ENCODE measurements at regions not wholly inside any gene's neighbourhood (a gene's known extent, or its start where the extent isn't known, plus 50 kb on each side); places are given as distances from the start of the nearest gene placed in this dataset.

DNA sequence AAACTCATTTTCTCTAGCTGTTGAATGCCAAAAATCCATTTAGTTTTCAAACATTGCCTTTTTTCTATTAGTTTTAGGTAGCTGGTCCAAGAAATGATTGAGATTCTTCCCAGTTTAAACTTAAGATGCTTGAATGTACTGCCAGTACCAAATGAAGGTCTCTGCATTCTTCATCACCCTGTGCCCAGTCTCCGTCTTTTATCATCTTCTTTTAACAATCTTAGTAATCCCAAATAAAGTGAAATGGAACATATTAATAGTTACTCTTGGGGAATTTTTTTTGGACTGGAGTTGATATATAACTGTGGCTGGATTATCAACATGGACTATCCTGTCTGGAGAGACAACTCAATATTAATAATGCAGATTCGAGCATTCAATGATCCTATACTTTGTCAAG, 54.1 kb upstream of the PCED1B start:
- Mint-ChIP-seq H3K4me1 (ENCODE audit: low read depth) (peaks cover 5% of the 10 kb centered on the region), H3K4me3 (no peak overlapping the region), H3K27me3 (peaks cover 15% of the 10 kb centered on the region), H3K9me3 (no peaks in the 10 kb centered on the region), H3K36me3 (ENCODE audit: low read depth) (no peaks in the 10 kb centered on the region), H3K27ac (no peak overlapping the region)
- no peak overlapping the region for H3K4me3 ChIP-seq (ENCODE audit: low read length)
- H3K27me3 ChIP-seq (ENCODE audit: control insufficient read depth in 1 of 2, insufficient read depth in 2 of 2, low read length in 2 of 2) = no peaks in the 10 kb centered on the region
- no peak overlapping the region for H3K27ac ChIP-seq (ENCODE audit: low read depth in 1 of 2, low read length in 2 of 2)
- TF ChIP-seq, protein P1, sequence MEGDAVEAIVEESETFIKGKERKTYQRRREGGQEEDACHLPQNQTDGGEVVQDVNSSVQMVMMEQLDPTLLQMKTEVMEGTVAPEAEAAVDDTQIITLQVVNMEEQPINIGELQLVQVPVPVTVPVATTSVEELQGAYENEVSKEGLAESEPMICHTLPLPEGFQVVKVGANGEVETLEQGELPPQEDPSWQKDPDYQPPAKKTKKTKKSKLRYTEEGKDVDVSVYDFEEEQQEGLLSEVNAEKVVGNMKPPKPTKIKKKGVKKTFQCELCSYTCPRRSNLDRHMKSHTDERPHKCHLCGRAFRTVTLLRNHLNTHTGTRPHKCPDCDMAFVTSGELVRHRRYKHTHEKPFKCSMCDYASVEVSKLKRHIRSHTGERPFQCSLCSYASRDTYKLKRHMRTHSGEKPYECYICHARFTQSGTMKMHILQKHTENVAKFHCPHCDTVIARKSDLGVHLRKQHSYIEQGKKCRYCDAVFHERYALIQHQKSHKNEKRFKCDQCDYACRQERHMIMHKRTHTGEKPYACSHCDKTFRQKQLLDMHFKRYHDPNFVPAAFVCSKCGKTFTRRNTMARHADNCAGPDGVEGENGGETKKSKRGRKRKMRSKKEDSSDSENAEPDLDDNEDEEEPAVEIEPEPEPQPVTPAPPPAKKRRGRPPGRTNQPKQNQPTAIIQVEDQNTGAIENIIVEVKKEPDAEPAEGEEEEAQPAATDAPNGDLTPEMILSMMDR (IDR thresholded peaks at IDR 0.05) = no peak
- DNase-seq (no peak), ATAC-seq (ENCODE audit: poor library complexity) (no peak)
- CTCF ChIA-PET = no interaction called here
- intact Hi-C loops (cut with DNase I, micrococcal nuclease) = no loop called here
- H3K4me1 ChIP-seq (ENCODE audit: insufficient read depth, low read length) = no peaks in the 10 kb centered on the region
- POLR2A ChIA-PET = no interaction called here
- H3K36me3 ChIP-seq (ENCODE audit: insufficient read depth, low read length) = no peaks in the 10 kb centered on the region
- H3K9me3 ChIP-seq (ENCODE audit: control insufficient read depth in 1 of 2, insufficient read depth in 1 of 2, low read length in 2 of 2) = no peaks in the 10 kb centered on the region

DNA sequence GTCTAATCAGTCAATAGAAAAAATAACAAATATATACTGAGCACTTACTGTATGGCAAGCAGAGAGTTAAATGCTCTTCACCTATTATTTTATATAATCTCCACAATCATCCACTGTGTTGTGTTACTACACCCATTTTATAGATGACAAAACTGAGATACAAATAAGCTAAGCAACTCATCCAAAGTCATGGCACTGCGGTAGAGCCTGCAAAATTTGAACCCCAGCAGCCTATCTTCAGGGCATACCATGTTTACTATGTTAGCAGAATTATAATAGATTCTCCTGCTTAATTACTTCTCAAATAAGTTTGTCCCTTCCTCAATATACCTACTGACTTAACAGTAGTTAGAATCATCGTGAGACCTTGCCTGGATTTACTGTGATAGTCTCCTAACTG, 53.6 kb upstream of the PCED1B start:
- Histone ChIP-seq H3K4me1 (ENCODE audit: insufficient read depth, low read length) (no peaks in the 10 kb centered on the region), H3K36me3 (ENCODE audit: insufficient read depth, low read length) (no peaks in the 10 kb centered on the region), H3K4me3 (ENCODE audit: low read length) (no peak overlapping the region), H3K9me3 (ENCODE audit: control insufficient read depth in 1 of 2, insufficient read depth in 1 of 2, low read length in 2 of 2) (no peaks in the 10 kb centered on the region), H3K27me3 (ENCODE audit: control insufficient read depth in 1 of 2, insufficient read depth in 2 of 2, low read length in 2 of 2) (no peaks in the 10 kb centered on the region), H3K27ac (ENCODE audit: low read depth in 1 of 2, low read length in 2 of 2) (no peak overlapping the region)
- Mint-ChIP-seq H3K27me3 (peaks cover 15% of the 10 kb centered on the region), H3K36me3 (ENCODE audit: low read depth) (no peaks in the 10 kb centered on the region), H3K4me3 (no peak overlapping the region), H3K9me3 (no peaks in the 10 kb centered on the region), H3K27ac (no peak overlapping the region), H3K4me1 (ENCODE audit: low read depth) (peaks cover 5% of the 10 kb centered on the region)
- DNase-seq (no peak), ATAC-seq (ENCODE audit: poor library complexity) (no peak)
- TF ChIP-seq, protein P1 (IDR thresholded peaks at IDR 0.05) = no peak
- intact Hi-C loops (cut with DNase I, micrococcal nuclease) = no loop called here
- ChIA-PET CTCF (no interaction called here), POLR2A (no interaction called here)

DNA sequence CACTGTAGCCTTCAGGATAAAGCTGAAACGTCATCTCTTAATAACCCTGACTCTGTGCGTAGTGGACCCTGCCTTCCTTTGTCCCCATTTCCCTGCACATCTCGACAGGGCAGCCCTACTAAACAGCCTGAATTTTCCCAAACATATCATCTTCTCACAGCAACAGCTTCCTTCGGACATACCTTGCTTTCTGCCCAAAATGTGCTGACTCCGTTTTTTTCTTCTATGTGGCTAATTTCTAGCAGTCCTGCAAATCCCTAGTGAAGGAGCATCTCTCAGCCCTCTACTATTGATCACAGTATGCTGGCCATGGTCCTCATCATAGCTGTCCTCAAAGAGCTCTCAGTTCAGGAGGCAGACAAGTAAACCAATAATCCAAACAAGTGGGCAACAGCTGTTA, 53.1 kb upstream of the PCED1B start:
- intact Hi-C loops (cut with DNase I, micrococcal nuclease) = no loop called here
- no peak overlapping the region for H3K4me3 Mint-ChIP-seq
- H3K4me1 Mint-ChIP-seq (ENCODE audit: low read depth) = peaks cover 5% of the 10 kb centered on the region
- ChIA-PET POLR2A (no interaction called here), CTCF (interaction anchor here (0.8 to 1.3 kb wide), 2 partner anchors 11 to 378 kb away, joined by 3 read pairs; no protein-coding TSS in a partner anchor)
- TF ChIP-seq, protein P1 (IDR thresholded peaks at IDR 0.05) = no peak
- ATAC-seq (ENCODE audit: poor library complexity) (no peak), DNase-seq (no peak)
- no peaks in the 10 kb centered on the region for H3K36me3 Mint-ChIP-seq (ENCODE audit: low read depth)
- no peak overlapping the region for H3K27ac Mint-ChIP-seq
- Histone ChIP-seq H3K36me3 (ENCODE audit: insufficient read depth, low read length) (no peaks in the 10 kb centered on the region), H3K27me3 (ENCODE audit: control insufficient read depth in 1 of 2, insufficient read depth in 2 of 2, low read length in 2 of 2) (no peaks in the 10 kb centered on the region), H3K27ac (ENCODE audit: low read depth in 1 of 2, low read length in 2 of 2) (no peak overlapping the region), H3K9me3 (ENCODE audit: control insufficient read depth in 1 of 2, insufficient read depth in 1 of 2, low read length in 2 of 2) (no peaks in the 10 kb centered on the region), H3K4me1 (ENCODE audit: insufficient read depth, low read length) (no peaks in the 10 kb centered on the region), H3K4me3 (ENCODE audit: low read length) (no peak overlapping the region)
- H3K9me3 Mint-ChIP-seq = no peaks in the 10 kb centered on the region
- peaks cover 12% of the 10 kb centered on the region for H3K27me3 Mint-ChIP-seq

Data from CD4-positive, alpha-beta T cell (primary cell).